GM21737 (cell line): ENCODE measurements at regions not wholly inside any gene's neighbourhood (a gene's known extent, or its start where the extent isn't known, plus 50 kb on each side); places are given as distances from the start of the nearest gene placed in this dataset.

ENCODE experiments used
- ATAC-seq: cut with Tn5 transposase; IDR thresholded peaks from one replicate; pipeline ENCODE4 v1.9.1; 2021; ENCODE audit warnings: mild to moderate bottlenecking, moderate library complexity; ENCODE audit not compliant: unreplicated experiment

GRCh38 chr7:155884225-155885166 is 72.2 kb upstream of the SHH start:
- no peak for ATAC-seq

GRCh38 chr7:155883491-155884224 is 71.4 kb upstream of the SHH start:
- no peak for ATAC-seq

GRCh38 chr7:155882596-155882995 is 70.3 kb upstream of the SHH start:
- no peak for ATAC-seq

- no peak for ATAC-seq
Measured at GRCh38 chr7:155881471-155882350, 69.4 kb upstream of the SHH start.

- no peak for ATAC-seq
Measured at GRCh38 chr7:155880721-155881120, 68.5 kb upstream of the SHH start.

GRCh38 chr7:155879592-155879991 is 67.3 kb upstream of the SHH start:
- ATAC-seq: no peak

GRCh38 chr7:155878674-155879073 is 66.4 kb upstream of the SHH start:
- no peak for ATAC-seq

- ATAC-seq: no peak
Measured at GRCh38 chr7:155878250-155878649, 66.0 kb upstream of the SHH start.

- ATAC-seq: no peak
Measured at GRCh38 chr7:155877167-155877566, 64.9 kb upstream of the SHH start.

GRCh38 chr7:155874411-155874810 is 62.1 kb upstream of the SHH start:
- no peak for ATAC-seq

GRCh38 chr7:155874010-155874409 is 61.7 kb upstream of the SHH start:
- ATAC-seq: no peak

- no peak for ATAC-seq
Measured at GRCh38 chr7:155872678-155873369, 60.6 kb upstream of the SHH start.

- no peak for ATAC-seq
Measured at GRCh38 chr7:155871211-155871610, 58.9 kb upstream of the SHH start.

- ATAC-seq: no peak
Measured at GRCh38 chr7:155870334-155871180, 58.3 kb upstream of the SHH start.

- no peak for ATAC-seq
Measured at GRCh38 chr7:155869784-155870076, 57.5 kb upstream of the SHH start.

- no peak for ATAC-seq
Measured at GRCh38 chr7:155868955-155869783, 56.9 kb upstream of the SHH start.

GRCh38 chr7:155867734-155868400 is 55.6 kb upstream of the SHH start:
- ATAC-seq: no peak

- no peak for ATAC-seq
Measured at GRCh38 chr7:155867280-155867679, 55.0 kb upstream of the SHH start.
